Muscle of leg (tissue), 3 donors: ENCODE measurements at regions not wholly inside any gene's neighbourhood (a gene's known extent, or its start where the extent isn't known, plus 50 kb on each side); places are given as distances from the start of the nearest gene placed in this dataset.

ENCODE experiments used
- DNase-seq: peaks from one replicate; pipeline ENCODE4 v3.0.0; 2013
- H3K27ac ChIP-seq: one replicate; pipeline ENCODE4 v1.5.1; 2013; ENCODE audit warnings: mild to moderate bottlenecking, low read length, control low read depth
- H3K27me3 ChIP-seq: one replicate; pipeline ENCODE4 v1.6.1; 2013; ENCODE audit warnings: low read length; ENCODE audit not compliant: control insufficient read depth, insufficient read depth
- H3K36me3 ChIP-seq: one replicate; pipeline ENCODE4 v1.6.1; 2013; ENCODE audit warnings: low read length; ENCODE audit not compliant: control insufficient read depth, insufficient read depth
- H3K4me1 ChIP-seq: one replicate; pipeline ENCODE4 v1.6.1; 2013; ENCODE audit warnings: low read length; ENCODE audit not compliant: control insufficient read depth, insufficient read depth
- H3K4me3 ChIP-seq: one replicate; pipeline ENCODE4 v1.5.1; 2013; ENCODE audit warnings: low read length, control low read depth
- H3K9me3 ChIP-seq: replicated peaks from 2 replicates; pipeline ENCODE4 v1.6.1; 2013; ENCODE audit warnings: low read depth, low read length; ENCODE audit not compliant: control insufficient read depth
- WGBS: methylation state at CpG from one replicate; pipeline ENCODE4 v1.1.5; 2013; ENCODE audit warnings: missing lambda C conversion rate; ENCODE audit not compliant: insufficient coverage; 5-methylcytosine and 5-hydroxymethylcytosine counted together

DNA sequence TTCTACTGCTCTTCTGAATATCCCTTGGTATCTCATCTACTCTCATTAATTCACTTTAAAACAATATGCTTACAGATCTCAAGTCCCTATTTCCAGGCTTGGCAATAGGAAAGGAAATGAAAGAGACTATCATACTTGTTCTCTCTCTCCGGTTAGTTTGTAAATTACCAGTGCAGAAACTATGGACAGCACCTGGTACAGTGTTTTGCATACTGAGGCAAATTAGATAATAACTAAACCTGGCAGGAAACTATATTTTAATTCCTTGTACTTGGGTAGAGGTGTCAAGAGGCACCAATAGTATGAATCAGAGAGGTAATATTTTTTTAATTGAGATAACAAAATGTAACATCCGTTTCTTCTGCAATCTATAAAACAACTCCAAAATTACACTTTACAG, 97.7 kb upstream of the TMEM196 start:
- H3K27me3 ChIP-seq, result no peaks in the 10 kb centered on the region
- DNase-seq, result no peak
- no peaks in the 10 kb centered on the region for H3K36me3 ChIP-seq
- no peak overlapping the region for H3K4me3 ChIP-seq
- no peak overlapping the region for H3K27ac ChIP-seq
- WGBS, result no CpG with 5 or more reads among the region's 2 CpGs
- no peaks in the 10 kb centered on the region for H3K9me3 ChIP-seq
- H3K4me1 ChIP-seq, result no peaks in the 10 kb centered on the region

DNA sequence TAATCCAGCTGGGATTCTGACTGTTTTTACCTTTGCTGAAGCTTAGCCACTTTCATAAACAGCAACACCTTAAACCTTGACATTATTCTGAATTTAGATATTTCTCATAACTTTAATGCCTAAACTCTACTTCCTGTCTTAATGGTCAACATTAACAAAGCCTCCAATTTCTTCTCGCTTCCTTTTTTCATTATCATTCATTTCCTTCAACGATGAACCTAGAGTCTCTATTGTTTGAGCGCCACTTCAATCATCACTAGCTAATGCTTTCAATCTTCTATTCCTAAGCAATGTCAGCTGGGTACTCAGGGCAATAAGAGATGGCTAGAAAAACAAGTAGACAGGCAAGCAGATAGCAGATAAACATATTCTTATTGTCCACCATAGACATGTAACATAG, 96.6 kb upstream of the TMEM196 start:
- Histone ChIP-seq H3K36me3 (no peaks in the 10 kb centered on the region), H3K4me1 (no peaks in the 10 kb centered on the region), H3K27ac (no peak overlapping the region), H3K27me3 (no peaks in the 10 kb centered on the region), H3K4me3 (no peak overlapping the region), H3K9me3 (no peaks in the 10 kb centered on the region)
- WGBS, result no CpG with 5 or more reads among the region's 3 CpGs
- no peak for DNase-seq

DNA sequence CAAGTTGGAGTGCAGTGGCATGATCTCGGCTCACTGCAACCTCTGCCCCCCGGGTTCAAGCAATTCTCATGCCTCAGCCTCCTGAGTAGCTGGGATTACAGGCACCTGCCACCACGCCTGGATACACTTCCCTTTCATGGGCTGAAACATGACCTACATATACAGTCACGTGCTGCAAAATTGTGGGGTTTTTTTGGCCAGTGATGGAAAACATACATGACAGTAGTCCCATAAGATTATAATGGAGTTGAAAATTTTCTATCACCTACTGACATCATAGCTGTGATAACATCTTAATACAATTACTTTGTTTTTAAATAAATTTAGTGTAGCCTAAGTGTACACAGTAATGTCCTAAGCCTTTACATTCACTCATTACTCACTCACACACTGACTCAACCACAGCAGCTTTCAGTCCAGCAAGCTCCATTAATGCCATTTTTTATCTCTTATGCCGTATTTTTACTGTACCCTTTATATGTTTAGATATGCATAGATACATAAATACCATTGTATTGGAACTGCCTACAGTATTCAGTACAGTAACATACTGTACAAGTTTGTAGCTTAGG, 79.9 kb upstream of the TMEM196 start:
- Histone ChIP-seq H3K9me3 (no peaks in the 10 kb centered on the region), H3K27me3 (no peaks in the 10 kb centered on the region), H3K4me3 (no peak overlapping the region), H3K4me1 (no peaks in the 10 kb centered on the region), H3K27ac (no peak overlapping the region), H3K36me3 (no peaks in the 10 kb centered on the region)
- no peak for DNase-seq
- WGBS, result 81% methylated on average over 2 of the region's 5 CpGs

DNA sequence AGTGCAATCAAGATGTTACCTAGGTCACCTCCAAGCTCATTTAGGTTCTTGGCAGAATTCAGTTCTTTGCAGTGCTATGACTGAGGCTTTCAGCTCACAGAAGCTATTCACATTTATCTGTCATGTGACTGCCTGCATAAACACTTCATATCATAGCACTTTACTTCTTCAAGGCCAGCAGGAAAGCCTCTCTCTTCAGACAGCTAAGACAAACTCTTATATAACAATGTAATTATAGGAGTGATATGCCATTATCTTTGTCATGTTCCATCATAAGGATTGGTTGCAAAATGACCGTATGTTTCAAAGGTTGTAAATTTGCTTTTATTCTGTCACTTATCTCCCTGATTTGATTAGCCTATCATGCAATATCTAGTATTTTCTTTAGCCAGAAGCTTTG, 78.8 kb upstream of the TMEM196 start:
- H3K27ac ChIP-seq, result no peak overlapping the region
- no peak for DNase-seq
- H3K9me3 ChIP-seq, result no peaks in the 10 kb centered on the region
- H3K36me3 ChIP-seq, result no peaks in the 10 kb centered on the region
- no CpG with 5 or more reads among the region's 1 CpG for WGBS
- no peak overlapping the region for H3K4me3 ChIP-seq
- no peaks in the 10 kb centered on the region for H3K4me1 ChIP-seq
- no peaks in the 10 kb centered on the region for H3K27me3 ChIP-seq

DNA sequence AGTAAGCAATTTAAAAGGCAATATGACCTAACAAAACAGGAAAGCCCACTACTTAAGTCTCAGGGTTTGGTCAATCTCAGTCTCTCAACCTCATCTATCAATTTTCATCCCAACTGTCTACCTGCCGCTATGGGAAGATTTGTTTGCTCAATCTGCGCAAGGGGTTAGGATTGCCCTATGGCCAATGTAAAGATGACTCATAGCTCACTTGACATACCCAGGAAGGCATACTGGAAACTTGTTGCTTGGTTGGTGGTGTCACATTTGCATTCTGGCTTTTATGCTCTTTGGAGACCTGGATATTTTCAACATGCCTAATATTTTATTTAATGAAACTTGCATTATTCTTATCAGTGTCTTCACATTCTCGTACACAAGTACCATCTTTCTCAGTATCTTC, 78.1 kb upstream of the TMEM196 start:
- H3K27ac ChIP-seq, result no peak overlapping the region
- H3K9me3 ChIP-seq, result no peaks in the 10 kb centered on the region
- DNase-seq, result no peak
- WGBS, result no CpG with 5 or more reads among the region's 3 CpGs
- H3K27me3 ChIP-seq, result no peaks in the 10 kb centered on the region
- no peaks in the 10 kb centered on the region for H3K4me1 ChIP-seq
- no peak overlapping the region for H3K4me3 ChIP-seq
- no peaks in the 10 kb centered on the region for H3K36me3 ChIP-seq

DNA sequence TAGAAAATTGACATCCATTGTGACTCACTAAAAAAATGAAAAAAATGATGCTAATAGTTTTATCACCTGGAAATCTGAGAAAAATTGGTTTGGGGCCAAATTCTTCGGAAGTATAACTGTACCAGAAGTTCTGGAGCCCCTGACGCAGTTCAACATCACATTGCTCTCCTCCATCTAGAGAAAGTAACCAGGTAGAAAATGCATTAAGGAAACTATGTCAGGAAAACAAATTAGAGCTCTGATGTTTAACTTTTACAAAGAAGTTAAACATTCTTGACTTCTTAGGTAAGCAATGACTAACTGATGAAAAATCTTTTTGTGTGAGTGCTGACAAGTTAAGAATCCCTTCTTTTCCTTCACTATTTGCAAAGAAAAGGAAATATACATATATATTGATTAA, 61.1 kb upstream of the TMEM196 start:
- DNase-seq, result peak; percentile 3

DNA sequence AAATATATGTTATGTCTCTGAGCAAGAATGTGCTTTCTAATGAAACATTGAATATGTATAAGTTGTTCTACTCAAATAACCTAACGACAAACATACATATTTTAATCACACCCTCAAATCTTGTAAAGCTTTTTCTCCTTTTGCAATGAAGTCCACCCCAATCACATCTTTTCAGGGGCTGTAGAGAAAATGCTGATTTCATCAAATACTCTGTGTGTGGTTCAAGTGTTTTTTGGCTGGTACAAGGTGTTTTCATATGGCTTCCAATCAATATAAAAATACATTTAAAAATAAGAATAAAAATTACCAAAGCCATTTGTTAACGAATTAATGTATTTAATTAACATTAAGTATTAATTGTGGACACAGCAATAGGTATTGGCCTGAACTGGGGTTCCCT, 57.2 kb upstream of the TMEM196 start:
- DNase-seq, result no peak
- no peak overlapping the region for H3K4me3 ChIP-seq
- no CpG with 5 or more reads among the region's 2 CpGs for WGBS
- no peaks in the 10 kb centered on the region for H3K36me3 ChIP-seq
- no peaks in the 10 kb centered on the region for H3K9me3 ChIP-seq
- no peaks in the 10 kb centered on the region for H3K27me3 ChIP-seq
- no peak overlapping the region for H3K27ac ChIP-seq
- no peaks in the 10 kb centered on the region for H3K4me1 ChIP-seq

More for the DNA sequence above, 61.1 kb upstream of the TMEM196 start:
- H3K27me3 ChIP-seq, result no peaks in the 10 kb centered on the region
- no peaks in the 10 kb centered on the region for H3K9me3 ChIP-seq
- no peaks in the 10 kb centered on the region for H3K36me3 ChIP-seq
- H3K27ac ChIP-seq, result no peak overlapping the region
- WGBS, result no CpG with 5 or more reads among the region's 2 CpGs
- no peaks in the 10 kb centered on the region for H3K4me1 ChIP-seq
- no peak overlapping the region for H3K4me3 ChIP-seq
